Ovary (tissue), 3 donors: ENCODE measurements at regions not wholly inside any gene's neighbourhood (a gene's known extent, or its start where the extent isn't known, plus 50 kb on each side); places are given as distances from the start of the nearest gene placed in this dataset.

Experiments
- CTCF ChIP-seq, 3 donors: fragments of 450-650 bp in 2 of 3; fragments of 200-600 bp in 1 of 3; IDR thresholded peaks; one replicate each; pipeline versions ENCODE4 v1.5.1 to v1.8.0; 2016 to 2022; ENCODE audit warnings: antibody characterized with exemption in 3 of 3, mild to moderate bottlenecking in 1 of 3
- POLR2A ChIP-seq: fragments of 450-650 bp; IDR thresholded peaks from one replicate; pipeline ENCODE4 v1.6.1; 2017; ENCODE audit warnings: antibody characterized with exemption, mild to moderate bottlenecking, moderate library complexity
- donor health status: DM: no; HTN: no; CAD: no.

- TF ChIP-seq CTCF (IDR thresholded peaks at IDR 0.05) (no peak), POLR2A (no peak)
Measured at GRCh38 chr1:198833706-198834503, 195.1 kb downstream of the PTPRC start.
